OCI-LY3 (cell line): ENCODE measurements at regions not wholly inside any gene's neighbourhood (a gene's known extent, or its start where the extent isn't known, plus 50 kb on each side); places are given as distances from the start of the nearest gene placed in this dataset.

Experiments used
- H2AFZ ChIP-seq: fragments of 200-600, 300-600 bp; shearing (Covaris generic); 2 replicates; pipeline ENCODE4 v1.6.0; 2014; ENCODE audit warnings: antibody characterized with exemption, low read depth, low read length
- H3K27ac ChIP-seq: fragments of 200-600, 300-600 bp; sonication (generic); 2 replicates; pipeline ENCODE4 v1.5.1; 2014; ENCODE audit warnings: mild to moderate bottlenecking, low read length, moderate library complexity, mixed read lengths
- H3K27me3 ChIP-seq: fragments of 200-600, 300-600 bp; sonication (generic); 2 replicates; pipeline ENCODE4 v1.6.1; 2014; ENCODE audit warnings: low read depth, low read length, mixed read lengths
- H3K36me3 ChIP-seq: fragments of 200-600, 300-600 bp; sonication (generic); replicated peaks from 2 replicates; pipeline ENCODE3; 2014; ENCODE audit warnings: low read depth, low read length, mixed read lengths
- H3K4me1 ChIP-seq: fragments of 300-600, 200-600 bp; sonication (generic); 2 replicates; pipeline ENCODE4 v1.6.1; 2014; ENCODE audit warnings: low read length, mixed read lengths
- H3K4me2 ChIP-seq: fragments of 200-600, 300-600 bp; sonication (generic); 2 replicates; pipeline ENCODE4 v1.6.1; 2014; ENCODE audit warnings: low read length, mixed read lengths
- H3K4me3 ChIP-seq: fragments of 300-600, 200-600 bp; sonication (generic); 2 replicates; pipeline ENCODE4 v1.5.1; 2014; ENCODE audit warnings: antibody characterized with exemption, mild to moderate bottlenecking, low read length, moderate library complexity
- H3K79me2 ChIP-seq: fragments of 300-600, 200-600 bp; shearing (Covaris generic); 2 replicates; pipeline ENCODE4 v1.6.1; 2014; ENCODE audit warnings: mild to moderate bottlenecking, low read length, mixed read lengths
- H3K9ac ChIP-seq: fragments of 300-600, 200-600 bp; shearing (Covaris generic); 2 replicates; pipeline ENCODE4 v1.6.0; 2014; ENCODE audit warnings: mild to moderate bottlenecking, low read length, moderate library complexity
- H3K9me3 ChIP-seq: fragments of 200-600, 300-600 bp; shearing (Covaris generic); 2 replicates; pipeline ENCODE4 v1.6.1; 2014; ENCODE audit warnings: low read length, mixed read lengths; ENCODE audit not compliant: insufficient read depth
- H4K20me1 ChIP-seq: fragments of 200-600, 300-600 bp; sonication (generic); 2 replicates; pipeline ENCODE4 v1.6.1; 2016; ENCODE audit warnings: low read length, mixed read lengths; ENCODE audit not compliant: insufficient read depth
- EZH2phosphoT487 ChIP-seq: fragments of 200-600 bp; shearing (Covaris generic); IDR thresholded peaks from 2 replicates; pipeline ENCODE4 v1.6.1; 2018; ENCODE audit warnings: antibody characterized with exemption, mixed run types, low read depth
- TF ChIP-seq, protein P1 (sequence below): fragments of 200-600, 300-600 bp; sonication (generic); IDR thresholded peaks from 2 replicates; pipeline ENCODE4 v1.5.1; 2014; ENCODE audit warnings: antibody characterized with exemption, low read length, low read depth

DNA sequence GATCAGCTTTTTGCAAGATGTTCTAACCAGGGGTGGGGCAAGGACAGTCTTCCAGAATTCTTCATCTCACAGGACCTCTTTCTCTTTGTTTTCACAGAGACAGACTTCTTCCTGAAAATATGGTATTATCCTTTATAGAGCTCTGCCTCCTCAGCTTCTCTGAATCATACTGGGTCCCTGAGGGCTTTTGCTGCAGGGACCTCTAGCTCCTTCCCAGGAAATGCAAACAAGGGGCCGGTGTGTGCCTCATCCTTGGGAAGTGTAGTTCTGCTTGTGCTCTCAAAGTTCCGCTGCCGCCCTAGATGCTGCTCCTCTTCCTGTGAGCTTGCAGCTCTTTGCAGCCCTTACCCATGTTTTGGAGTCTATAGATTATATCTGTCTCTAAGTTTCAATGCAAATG is 99.5 kb upstream of the NPAS2 start:
- H3K4me3 ChIP-seq, result no peak overlapping the region
- peaks cover 32% of the 10 kb centered on the region for H3K27me3 ChIP-seq
- H4K20me1 ChIP-seq, result no peaks in the 10 kb centered on the region
- no peak overlapping the region for H3K27ac ChIP-seq
- no peaks in the 10 kb centered on the region for H3K36me3 ChIP-seq
- no peak overlapping the region for H3K9ac ChIP-seq
- no peak overlapping the region for H3K4me2 ChIP-seq
- TF ChIP-seq EZH2phosphoT487, result no peak
- TF ChIP-seq, protein P1, sequence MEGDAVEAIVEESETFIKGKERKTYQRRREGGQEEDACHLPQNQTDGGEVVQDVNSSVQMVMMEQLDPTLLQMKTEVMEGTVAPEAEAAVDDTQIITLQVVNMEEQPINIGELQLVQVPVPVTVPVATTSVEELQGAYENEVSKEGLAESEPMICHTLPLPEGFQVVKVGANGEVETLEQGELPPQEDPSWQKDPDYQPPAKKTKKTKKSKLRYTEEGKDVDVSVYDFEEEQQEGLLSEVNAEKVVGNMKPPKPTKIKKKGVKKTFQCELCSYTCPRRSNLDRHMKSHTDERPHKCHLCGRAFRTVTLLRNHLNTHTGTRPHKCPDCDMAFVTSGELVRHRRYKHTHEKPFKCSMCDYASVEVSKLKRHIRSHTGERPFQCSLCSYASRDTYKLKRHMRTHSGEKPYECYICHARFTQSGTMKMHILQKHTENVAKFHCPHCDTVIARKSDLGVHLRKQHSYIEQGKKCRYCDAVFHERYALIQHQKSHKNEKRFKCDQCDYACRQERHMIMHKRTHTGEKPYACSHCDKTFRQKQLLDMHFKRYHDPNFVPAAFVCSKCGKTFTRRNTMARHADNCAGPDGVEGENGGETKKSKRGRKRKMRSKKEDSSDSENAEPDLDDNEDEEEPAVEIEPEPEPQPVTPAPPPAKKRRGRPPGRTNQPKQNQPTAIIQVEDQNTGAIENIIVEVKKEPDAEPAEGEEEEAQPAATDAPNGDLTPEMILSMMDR, result no peak
- H3K79me2 ChIP-seq, result no peaks in the 10 kb centered on the region
- no peaks in the 10 kb centered on the region for H3K4me1 ChIP-seq
- no peak overlapping the region for H2AFZ ChIP-seq
- no peaks in the 10 kb centered on the region for H3K9me3 ChIP-seq

DNA sequence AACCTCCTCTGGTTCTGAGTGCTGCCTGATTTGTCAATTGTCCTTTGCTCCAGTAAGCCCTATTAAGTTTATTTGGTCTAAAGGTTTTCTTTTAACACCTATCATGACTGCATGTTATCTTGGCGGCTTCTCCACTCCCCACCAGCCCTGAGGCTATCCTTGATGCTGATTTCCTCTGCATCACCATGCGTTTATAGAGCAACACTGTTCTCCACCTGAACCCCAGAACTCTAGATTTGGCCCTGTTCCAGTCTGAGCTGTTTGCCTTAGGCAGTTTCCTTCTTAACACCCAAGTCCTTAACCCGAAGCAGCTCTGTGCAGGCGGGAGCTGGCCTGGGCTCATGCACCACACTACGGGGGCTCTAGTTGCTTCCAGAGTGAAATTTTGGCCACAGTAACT is 98.2 kb upstream of the NPAS2 start:
- no peak overlapping the region for H3K4me3 ChIP-seq
- H3K36me3 ChIP-seq, result no peaks in the 10 kb centered on the region
- no peak overlapping the region for H3K9ac ChIP-seq
- no peaks in the 10 kb centered on the region for H3K79me2 ChIP-seq
- no peaks in the 10 kb centered on the region for H3K4me1 ChIP-seq
- no peak overlapping the region for H3K27ac ChIP-seq
- H4K20me1 ChIP-seq, result no peaks in the 10 kb centered on the region
- H3K27me3 ChIP-seq, result peaks cover 32% of the 10 kb centered on the region
- H2AFZ ChIP-seq, result no peak overlapping the region
- no peaks in the 10 kb centered on the region for H3K9me3 ChIP-seq
- no peak overlapping the region for H3K4me2 ChIP-seq
- TF ChIP-seq, protein P1, result no peak
- no peak for TF ChIP-seq EZH2phosphoT487

DNA sequence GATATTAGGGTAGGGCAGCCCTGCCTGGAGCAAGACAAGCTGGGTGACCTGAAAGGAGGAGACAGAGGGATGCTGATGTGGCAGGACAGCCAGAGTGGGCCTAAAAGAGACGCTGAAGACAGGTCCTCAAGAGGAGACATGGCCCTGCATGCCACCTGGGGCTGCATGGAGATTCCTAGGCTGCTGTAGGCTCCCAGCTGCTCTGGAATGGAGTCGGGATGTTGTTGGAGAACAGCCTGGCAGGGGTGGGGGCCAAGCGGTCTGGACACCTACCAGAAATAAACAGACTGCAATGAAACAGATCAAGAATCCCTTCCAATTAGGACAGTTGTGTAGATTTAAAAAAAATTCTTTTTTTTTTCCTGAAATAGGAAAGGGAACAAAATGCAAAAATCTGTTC is 97.8 kb upstream of the NPAS2 start:
- no peak overlapping the region for H3K4me2 ChIP-seq
- no peaks in the 10 kb centered on the region for H3K79me2 ChIP-seq
- no peak overlapping the region for H3K4me3 ChIP-seq
- no peak overlapping the region for H3K9ac ChIP-seq
- H2AFZ ChIP-seq, result no peak overlapping the region
- H3K27ac ChIP-seq, result no peak overlapping the region
- H3K36me3 ChIP-seq, result no peaks in the 10 kb centered on the region
- H4K20me1 ChIP-seq, result no peaks in the 10 kb centered on the region
- peaks cover 32% of the 10 kb centered on the region for H3K27me3 ChIP-seq
- no peaks in the 10 kb centered on the region for H3K4me1 ChIP-seq
- TF ChIP-seq, protein P1, result no peak
- TF ChIP-seq EZH2phosphoT487, result no peak
- no peaks in the 10 kb centered on the region for H3K9me3 ChIP-seq

DNA sequence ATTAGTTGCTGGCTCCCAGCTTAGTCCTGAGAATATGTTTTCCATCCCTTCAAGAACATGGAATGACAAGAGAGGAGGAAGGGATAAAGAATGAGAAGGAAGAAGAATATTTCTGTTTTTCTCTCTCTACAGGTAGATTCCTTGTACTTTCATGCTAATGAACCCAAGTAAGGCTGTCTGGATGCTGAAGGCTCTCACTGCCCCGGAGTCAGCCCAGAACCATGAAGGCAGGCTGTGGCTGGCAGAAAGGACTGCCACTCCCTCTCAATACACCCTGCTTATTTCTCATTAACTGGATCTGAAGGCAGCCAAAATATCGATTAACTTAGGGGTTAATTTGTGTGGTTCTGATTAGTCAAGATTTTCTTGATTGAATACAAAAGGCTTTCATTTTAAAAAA is 93.1 kb upstream of the NPAS2 start:
- Histone ChIP-seq H3K27ac (no peak overlapping the region), H3K79me2 (no peaks in the 10 kb centered on the region), H3K9ac (no peak overlapping the region), H3K4me2 (no peak overlapping the region), H3K9me3 (0 out of 2 replicates have a peak, but pooled peaks cover 4% of the 10 kb centered on the region), H3K27me3 (peaks cover 27% of the 10 kb centered on the region), H4K20me1 (no peaks in the 10 kb centered on the region), H3K4me3 (no peak overlapping the region), H3K36me3 (no peaks in the 10 kb centered on the region), H3K4me1 (no peaks in the 10 kb centered on the region), H2AFZ (no peak overlapping the region)
- TF ChIP-seq EZH2phosphoT487, result no peak
- TF ChIP-seq, protein P1, result no peak
